Activated T-helper 1 cell treated with anti-CD3 and anti-CD28 coated beads, Interleukin-12 subunit alpha, Interleukin-12 subunit beta, Interleukin-2, Interleukin-4 antibody, amounts not matched to agents 30 ng/mL and 10 ng/mL and 1 ng/mL, durations not matched to agents 14 hours and 24 hours and 36 hours (primary cell): ENCODE measurements at regions not wholly inside any gene's neighbourhood (a gene's known extent, or its start where the extent isn't known, plus 50 kb on each side); places are given as distances from the start of the nearest gene placed in this dataset.

ENCODE experiments used
- DNase-seq: peaks from one replicate; pipeline ENCODE4 v3.0.0; 2021; ENCODE audit warnings: low spot score
- H3K27ac Mint-ChIP-seq: one replicate; pipeline ENCODE4 v1.8.0; 2021; ENCODE audit warnings: mild to moderate bottlenecking, mixed read lengths
- H3K27me3 Mint-ChIP-seq: one replicate; pipeline ENCODE4 v1.8.0; 2022; ENCODE audit warnings: mild to moderate bottlenecking, moderate library complexity, mixed read lengths; ENCODE audit not compliant: insufficient read depth
- H3K36me3 Mint-ChIP-seq: one replicate; pipeline ENCODE4 v1.8.0; 2021; ENCODE audit warnings: low read depth, mixed read lengths
- H3K4me1 Mint-ChIP-seq: one replicate; pipeline ENCODE4 v1.8.0; 2021; ENCODE audit warnings: low read depth, mixed read lengths
- H3K4me3 Mint-ChIP-seq: one replicate; pipeline ENCODE4 v1.8.0; 2021; ENCODE audit warnings: mild to moderate bottlenecking, moderate library complexity, mixed read lengths
- H3K9me3 Mint-ChIP-seq: one replicate; pipeline ENCODE4 v1.8.0; 2021; ENCODE audit warnings: mixed read lengths
- intact Hi-C: fragments of 100-400 bp; cut with micrococcal nuclease; formaldehyde crosslinking; loops from one replicate; pipeline ENCODE4 v1.15.1; 2024

GRCh38 chr5:171648279-171649074 is 137.1 kb upstream of the SMIM23 start:
- no peaks in the 10 kb centered on the region for H3K4me1 Mint-ChIP-seq
- peaks cover 3% of the 10 kb centered on the region for H3K9me3 Mint-ChIP-seq
- DNase-seq = no peak
- H3K4me3 Mint-ChIP-seq = no peak overlapping the region
- peaks cover 2% of the 10 kb centered on the region for H3K27me3 Mint-ChIP-seq
- no peak overlapping the region for H3K27ac Mint-ChIP-seq
- intact Hi-C loops = no loop called here
- no peaks in the 10 kb centered on the region for H3K36me3 Mint-ChIP-seq

GRCh38 chr5:171649075-171649401 is 136.6 kb upstream of the SMIM23 start:
- intact Hi-C loops = no loop called here
- H3K4me3 Mint-ChIP-seq = no peak overlapping the region
- H3K27ac Mint-ChIP-seq = no peak overlapping the region
- H3K9me3 Mint-ChIP-seq = peaks cover 4% of the 10 kb centered on the region
- H3K4me1 Mint-ChIP-seq = no peaks in the 10 kb centered on the region
- no peak for DNase-seq
- H3K27me3 Mint-ChIP-seq = peaks cover 2% of the 10 kb centered on the region
- no peaks in the 10 kb centered on the region for H3K36me3 Mint-ChIP-seq

GRCh38 chr5:171650597-171650996 is 135.0 kb upstream of the SMIM23 start:
- Mint-ChIP-seq H3K4me3 (no peak overlapping the region), H3K27ac (no peak overlapping the region), H3K27me3 (no peaks in the 10 kb centered on the region), H3K36me3 (no peaks in the 10 kb centered on the region), H3K9me3 (peaks cover 4% of the 10 kb centered on the region), H3K4me1 (no peaks in the 10 kb centered on the region)
- no peak for DNase-seq
- intact Hi-C loops = no loop called here

- Mint-ChIP-seq H3K4me1 (no peaks in the 10 kb centered on the region), H3K27me3 (no peaks in the 10 kb centered on the region), H3K27ac (no peak overlapping the region), H3K9me3 (peaks cover 4% of the 10 kb centered on the region), H3K4me3 (no peak overlapping the region), H3K36me3 (no peaks in the 10 kb centered on the region)
- intact Hi-C loops = no loop called here
- DNase-seq = no peak
These were observed 134.5 kb upstream of the SMIM23 start for GRCh38 chr5:171651102-171651501.

- no peaks in the 10 kb centered on the region for H3K36me3 Mint-ChIP-seq
- no peaks in the 10 kb centered on the region for H3K4me1 Mint-ChIP-seq
- H3K4me3 Mint-ChIP-seq = no peak overlapping the region
- DNase-seq = no peak
- no peak overlapping the region for H3K27ac Mint-ChIP-seq
- intact Hi-C loops = no loop called here
- H3K27me3 Mint-ChIP-seq = peaks cover 1% of the 10 kb centered on the region
- H3K9me3 Mint-ChIP-seq = peaks cover 4% of the 10 kb centered on the region
These were observed 130.7 kb upstream of the SMIM23 start for GRCh38 chr5:171654881-171655280.

GRCh38 chr5:171657473-171657872 is 128.1 kb upstream of the SMIM23 start:
- Mint-ChIP-seq H3K4me1 (no peaks in the 10 kb centered on the region), H3K4me3 (no peak overlapping the region), H3K27ac (no peak overlapping the region), H3K9me3 (peaks cover 4% of the 10 kb centered on the region), H3K36me3 (no peaks in the 10 kb centered on the region), H3K27me3 (peaks cover 1% of the 10 kb centered on the region)
- no peak for DNase-seq
- intact Hi-C loops = no loop called here

- Mint-ChIP-seq H3K36me3 (no peaks in the 10 kb centered on the region), H3K9me3 (no peaks in the 10 kb centered on the region), H3K27me3 (peaks cover 1% of the 10 kb centered on the region), H3K4me1 (no peaks in the 10 kb centered on the region), H3K27ac (no peak overlapping the region), H3K4me3 (no peak overlapping the region)
- DNase-seq = no peak
- intact Hi-C loops = no loop called here
These were observed 125.7 kb upstream of the SMIM23 start for GRCh38 chr5:171659896-171660295.

GRCh38 chr5:171660434-171660833 is 125.2 kb upstream of the SMIM23 start:
- Mint-ChIP-seq H3K27me3 (peaks cover 1% of the 10 kb centered on the region), H3K27ac (no peak overlapping the region), H3K4me3 (no peak overlapping the region), H3K4me1 (no peaks in the 10 kb centered on the region), H3K9me3 (no peaks in the 10 kb centered on the region), H3K36me3 (no peaks in the 10 kb centered on the region)
- no peak for DNase-seq
- intact Hi-C loops = no loop called here

- Mint-ChIP-seq H3K27ac (no peak overlapping the region), H3K4me1 (no peaks in the 10 kb centered on the region), H3K36me3 (no peaks in the 10 kb centered on the region), H3K9me3 (no peaks in the 10 kb centered on the region), H3K27me3 (peaks cover 1% of the 10 kb centered on the region), H3K4me3 (no peak overlapping the region)
- intact Hi-C loops = no loop called here
- no peak for DNase-seq
These were observed 124.5 kb upstream of the SMIM23 start for GRCh38 chr5:171661143-171661542.

GRCh38 chr5:171663311-171664085 is 122.1 kb upstream of the SMIM23 start:
- no peak for DNase-seq
- H3K4me1 Mint-ChIP-seq = no peaks in the 10 kb centered on the region
- intact Hi-C loops = no loop called here

GRCh38 chr5:171664489-171664888 is 121.1 kb upstream of the SMIM23 start:
- intact Hi-C loops = no loop called here
- Mint-ChIP-seq H3K27ac (no peak overlapping the region), H3K9me3 (no peaks in the 10 kb centered on the region), H3K4me1 (no peaks in the 10 kb centered on the region), H3K27me3 (no peaks in the 10 kb centered on the region), H3K4me3 (no peak overlapping the region), H3K36me3 (no peaks in the 10 kb centered on the region)
- no peak for DNase-seq

More at GRCh38 chr5:171663311-171664085, 122.1 kb upstream of the SMIM23 start:
- no peaks in the 10 kb centered on the region for H3K9me3 Mint-ChIP-seq
- H3K27me3 Mint-ChIP-seq = no peaks in the 10 kb centered on the region
- no peak overlapping the region for H3K4me3 Mint-ChIP-seq
- H3K27ac Mint-ChIP-seq = no peak overlapping the region
- no peaks in the 10 kb centered on the region for H3K36me3 Mint-ChIP-seq

- Mint-ChIP-seq H3K4me1 (no peaks in the 10 kb centered on the region), H3K36me3 (no peaks in the 10 kb centered on the region), H3K9me3 (no peaks in the 10 kb centered on the region), H3K27ac (no peak overlapping the region), H3K4me3 (no peak overlapping the region), H3K27me3 (peaks cover 4% of the 10 kb centered on the region)
- DNase-seq = no peak
- intact Hi-C loops = no loop called here
These were observed 118.8 kb upstream of the SMIM23 start for GRCh38 chr5:171666815-171667214.

GRCh38 chr5:171667341-171668096 is 118.1 kb upstream of the SMIM23 start:
- intact Hi-C loops = no loop called here
- Mint-ChIP-seq H3K9me3 (no peaks in the 10 kb centered on the region), H3K27ac (no peak overlapping the region), H3K27me3 (peaks cover 4% of the 10 kb centered on the region), H3K4me3 (no peak overlapping the region), H3K36me3 (no peaks in the 10 kb centered on the region), H3K4me1 (no peaks in the 10 kb centered on the region)
- no peak for DNase-seq
